T-helper 17 cell (primary cell): ENCODE measurements at regions not wholly inside any gene's neighbourhood (a gene's known extent, or its start where the extent isn't known, plus 50 kb on each side); places are given as distances from the start of the nearest gene placed in this dataset.
A peak's percentile ranks its signal among the peaks of the same experiment; 100 is the strongest.
"Not testable (repeated sequence)": the region's sequence is repeated elsewhere in the genome, so short reads cannot be mapped to it uniquely, and the experiment has no call there.

ENCODE experiments used
- ATAC-seq: fragments of 150-1000 bp; cut with Tn5 transposase; 2 replicates; pipeline ENCODE4 v1.10.0; 2021; ENCODE audit warnings: mild to moderate bottlenecking, moderate library complexity
- DNase-seq, 3 donors: peaks; one replicate each; pipeline versions ENCODE4 v3.0.0 to v3.0.0-alpha.2; 2020 to 2021
- H3K9me3 ChIP-seq: one replicate; pipeline ENCODE4 v1.7.0; 2013; ENCODE audit warnings: low read length, mild to moderate bottlenecking; ENCODE audit not compliant: control insufficient read depth, poor library complexity, severe bottlenecking
- H3K27ac Mint-ChIP-seq: one replicate; pipeline ENCODE4 v1.8.0; 2022; ENCODE audit warnings: mild to moderate bottlenecking, moderate library complexity, mixed read lengths
- H3K27me3 Mint-ChIP-seq: one replicate; pipeline ENCODE4 v1.8.0; 2022; ENCODE audit warnings: mixed read lengths
- H3K36me3 Mint-ChIP-seq: one replicate; pipeline ENCODE4 v1.8.0; 2022; ENCODE audit warnings: low read depth, mixed read lengths
- H3K4me1 Mint-ChIP-seq: one replicate; pipeline ENCODE4 v1.8.0; 2022; ENCODE audit warnings: mild to moderate bottlenecking, mixed read lengths
- H3K4me3 Mint-ChIP-seq: one replicate; pipeline ENCODE4 v1.8.0; 2022; ENCODE audit warnings: mild to moderate bottlenecking, moderate library complexity, mixed read lengths

DNA sequence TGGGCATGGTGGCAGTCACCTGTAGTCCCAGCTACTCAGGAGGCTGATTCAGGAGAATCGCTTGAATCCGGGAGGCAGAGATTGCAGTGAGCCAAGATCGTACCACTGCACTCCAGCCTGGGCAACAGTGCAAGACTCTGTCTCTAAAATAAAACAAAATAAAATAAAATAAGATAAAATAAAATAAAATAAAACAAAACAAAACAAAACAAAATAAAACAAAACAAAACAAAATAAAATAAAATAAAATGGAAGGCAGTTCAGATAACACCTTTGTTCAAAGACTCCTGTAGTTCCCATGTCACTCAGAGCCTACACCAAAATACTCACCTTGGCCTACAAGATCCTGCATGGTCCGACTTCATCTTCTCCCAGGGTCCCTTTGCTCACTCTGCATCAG, 61.3 kb downstream of the SYF2 start:
- not testable (repeated sequence) for H3K36me3 Mint-ChIP-seq, H3K27ac Mint-ChIP-seq, ATAC-seq, H3K4me1 Mint-ChIP-seq, DNase-seq, H3K4me3 Mint-ChIP-seq, H3K27me3 Mint-ChIP-seq, H3K9me3 ChIP-seq

DNA sequence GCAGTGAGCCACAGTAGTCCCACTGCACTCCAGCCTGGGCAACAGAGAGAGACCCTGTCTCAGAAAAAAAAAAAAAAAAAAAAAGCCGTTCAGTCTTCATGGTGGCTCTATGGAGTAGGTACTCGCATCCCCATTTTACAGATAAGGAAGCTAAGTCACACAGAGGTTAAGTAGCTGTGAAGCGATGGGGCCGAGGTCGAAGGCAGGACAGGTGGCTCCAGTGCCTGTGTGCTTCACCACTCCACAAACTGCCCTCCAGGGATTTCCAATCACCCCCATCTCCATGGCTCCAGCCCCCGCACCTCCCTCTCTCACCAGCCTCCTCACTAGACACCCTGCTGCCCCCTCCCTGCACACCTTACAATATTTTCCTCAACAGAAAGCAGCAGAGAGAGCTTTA, 61.9 kb downstream of the SYF2 start:
- no peak for DNase-seq

DNA sequence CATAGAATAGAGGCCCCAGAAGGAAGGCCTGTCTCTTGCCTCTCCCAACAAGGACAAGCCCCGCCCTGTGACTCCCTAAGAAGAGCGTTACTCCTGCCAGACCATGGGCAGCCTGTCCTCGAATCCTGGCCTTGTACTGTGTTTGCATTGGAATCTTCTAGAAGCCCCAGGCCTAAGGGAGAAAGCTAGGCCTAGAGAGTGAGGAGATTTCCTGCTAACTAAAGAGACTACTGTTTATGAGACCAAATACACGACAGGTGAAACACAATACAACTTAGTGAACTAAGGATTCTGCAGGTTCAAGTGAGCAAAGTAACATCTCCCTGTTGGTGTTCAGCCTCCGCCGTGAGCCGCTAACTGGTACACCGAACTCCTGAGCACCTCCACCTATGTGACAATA, 62.7 kb downstream of the SYF2 start:
- Mint-ChIP-seq H3K36me3 (no peaks in the 10 kb centered on the region), H3K27ac (no peak overlapping the region), H3K27me3 (no peaks in the 10 kb centered on the region), H3K4me3 (no peak overlapping the region), H3K4me1 (no peaks in the 10 kb centered on the region)
- no peaks in the 10 kb centered on the region for H3K9me3 ChIP-seq
- no peak for DNase-seq
- ATAC-seq, result no peak

More for the DNA sequence above, 61.9 kb downstream of the SYF2 start:
- Mint-ChIP-seq H3K4me1 (no peaks in the 10 kb centered on the region), H3K27me3 (no peaks in the 10 kb centered on the region), H3K27ac (no peak overlapping the region), H3K4me3 (no peak overlapping the region), H3K36me3 (no peaks in the 10 kb centered on the region)
- H3K9me3 ChIP-seq, result no peaks in the 10 kb centered on the region
- ATAC-seq, result no peak

DNA sequence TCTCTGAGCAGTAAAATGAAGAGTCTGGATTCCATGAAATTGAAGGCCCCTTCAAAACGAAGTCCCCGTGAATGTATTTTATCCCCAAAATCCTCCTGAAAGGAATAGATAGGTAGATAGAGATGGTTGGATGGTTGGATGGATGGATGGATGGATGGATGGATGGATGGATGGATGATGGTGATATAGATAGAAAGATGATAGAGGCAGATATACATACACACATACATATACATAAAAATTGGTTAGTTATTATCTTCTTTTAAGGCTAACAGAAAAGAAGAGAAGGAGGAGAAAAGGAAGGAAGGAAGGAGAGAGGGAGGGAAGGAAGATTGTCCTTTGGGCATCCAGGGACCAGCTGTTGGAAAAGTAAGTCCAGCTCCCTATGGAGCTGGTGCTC, 63.1 kb downstream of the SYF2 start:
- no peak for DNase-seq
- Mint-ChIP-seq H3K27me3 (no peaks in the 10 kb centered on the region), H3K4me1 (no peaks in the 10 kb centered on the region), H3K4me3 (no peak overlapping the region), H3K27ac (peak overlapping the region; percentile 37), H3K36me3 (no peaks in the 10 kb centered on the region)
- no peaks in the 10 kb centered on the region for H3K9me3 ChIP-seq
- no peak for ATAC-seq

DNA sequence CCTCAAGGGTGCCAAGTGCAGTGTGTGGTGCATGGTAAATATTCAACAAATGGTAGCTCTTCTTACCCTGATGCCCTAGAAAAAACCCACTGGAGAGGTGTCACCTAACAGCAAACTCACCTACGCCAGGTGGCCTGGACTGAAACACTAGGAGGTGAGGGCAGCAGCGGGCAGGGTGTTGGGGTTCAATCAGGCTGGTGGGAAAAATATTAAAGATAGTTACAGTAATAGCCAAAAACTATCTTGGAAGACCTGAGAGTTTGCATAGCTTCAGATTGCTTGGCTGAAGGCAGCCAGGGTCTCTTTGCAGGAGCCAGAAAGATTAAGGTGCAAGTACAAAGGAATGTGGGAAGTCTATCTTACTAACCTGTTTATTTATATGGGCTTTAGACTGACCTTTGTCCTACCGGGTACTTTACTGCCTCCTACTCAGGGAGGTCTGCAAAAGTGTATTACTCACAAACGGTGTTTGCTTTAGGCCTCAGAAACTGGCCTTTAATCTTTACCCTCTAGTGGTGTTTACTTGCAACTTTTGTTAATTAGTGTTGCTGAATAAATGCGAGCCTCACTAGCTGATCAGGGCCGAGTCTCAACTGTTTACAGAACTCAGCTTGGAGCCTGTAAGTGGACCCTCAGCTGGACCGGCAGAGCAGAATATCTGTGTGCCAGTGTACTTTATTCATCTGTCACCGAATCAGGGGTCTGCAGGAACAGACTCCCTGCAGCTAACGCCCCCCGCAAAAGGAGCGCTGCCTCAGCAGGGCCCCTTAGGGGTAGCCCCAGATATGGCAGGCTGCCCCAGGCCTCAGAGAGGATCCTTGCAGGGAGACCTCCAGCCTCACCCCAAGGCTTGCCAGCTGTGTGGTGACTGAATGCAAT, 63.9 kb downstream of the SYF2 start:
- ATAC-seq, result no peak
- Mint-ChIP-seq H3K4me1 (no peaks in the 10 kb centered on the region), H3K4me3 (no peak overlapping the region), H3K27ac (peak overlapping the region; percentile 37), H3K36me3 (no peaks in the 10 kb centered on the region), H3K27me3 (no peaks in the 10 kb centered on the region)
- no peak for DNase-seq
- H3K9me3 ChIP-seq, result no peaks in the 10 kb centered on the region

DNA sequence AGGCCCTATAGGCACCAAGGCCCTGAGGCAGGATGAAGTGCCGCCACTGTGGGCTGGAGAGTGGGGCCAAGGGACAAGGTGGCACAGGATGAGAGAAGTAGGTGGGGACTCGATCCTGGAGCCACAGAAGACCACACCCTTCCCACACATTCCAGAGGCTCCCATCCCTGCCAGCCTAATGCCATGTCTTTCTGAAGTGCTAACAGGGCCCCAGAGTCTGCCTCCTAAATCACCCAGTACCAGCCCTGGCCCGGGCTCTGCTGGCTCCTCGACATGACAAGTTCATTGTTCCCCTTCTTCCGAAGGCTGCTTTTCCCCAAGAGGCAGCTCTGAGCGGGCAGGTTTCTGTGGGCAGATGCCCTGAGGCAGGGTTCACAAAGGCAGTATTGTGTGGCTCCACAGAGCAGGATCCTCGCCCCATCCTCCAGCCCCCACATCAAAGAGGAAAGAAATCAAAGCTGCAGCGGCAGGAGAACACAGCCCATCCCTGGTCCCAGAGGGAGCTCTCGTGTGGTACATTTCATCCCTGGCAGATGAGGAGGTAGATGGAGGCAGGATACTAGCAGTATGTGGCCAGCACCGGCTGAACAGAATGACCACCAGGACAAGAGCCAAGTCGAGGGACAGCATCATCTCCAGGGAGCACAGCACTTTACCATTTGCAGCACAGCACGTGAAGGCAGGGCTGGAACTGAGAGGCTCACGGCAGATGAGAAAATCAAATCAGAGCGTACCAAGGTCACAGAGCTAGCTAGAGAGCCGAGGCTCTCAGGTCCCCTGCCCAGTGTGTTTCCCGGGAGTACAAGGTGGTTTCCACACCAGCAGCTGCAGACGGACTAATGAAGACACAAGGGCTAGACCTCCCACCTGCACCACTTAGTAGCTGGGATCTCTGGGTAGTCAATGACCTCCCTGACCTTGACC, 64.8 kb downstream of the SYF2 start:
- Mint-ChIP-seq H3K4me3 (no peak overlapping the region), H3K4me1 (no peaks in the 10 kb centered on the region), H3K27me3 (peaks cover 4% of the 10 kb centered on the region), H3K36me3 (no peaks in the 10 kb centered on the region), H3K27ac (no peak overlapping the region)
- H3K9me3 ChIP-seq, result no peaks in the 10 kb centered on the region
- DNase-seq, result no peak
- no peak for ATAC-seq

DNA sequence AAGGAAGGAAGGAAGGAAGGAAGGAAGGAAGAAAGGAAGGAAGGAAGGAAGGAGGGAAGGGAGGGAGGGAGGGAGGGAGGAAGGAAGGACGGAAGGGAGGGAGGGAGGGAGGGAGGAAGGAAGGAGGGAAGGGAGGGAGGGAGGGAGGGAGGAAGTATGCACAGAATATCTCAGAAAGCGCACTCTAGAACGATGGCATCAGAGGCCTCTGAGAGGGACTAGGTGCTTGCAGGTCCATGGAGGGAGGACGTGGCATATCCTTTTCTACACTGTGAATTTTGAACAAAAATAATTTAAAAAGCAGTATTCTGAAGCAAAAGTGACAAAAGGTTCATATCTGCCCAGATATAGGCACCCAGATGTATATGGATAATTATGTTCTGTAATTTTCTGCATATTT, 65.5 kb downstream of the SYF2 start:
- Mint-ChIP-seq H3K4me3 (no peak overlapping the region), H3K4me1 (no peaks in the 10 kb centered on the region), H3K36me3 (no peaks in the 10 kb centered on the region), H3K27me3 (peaks cover 9% of the 10 kb centered on the region), H3K27ac (no peak overlapping the region)
- H3K9me3 ChIP-seq, result no peaks in the 10 kb centered on the region
- DNase-seq (no peak), ATAC-seq (no peak)

DNA sequence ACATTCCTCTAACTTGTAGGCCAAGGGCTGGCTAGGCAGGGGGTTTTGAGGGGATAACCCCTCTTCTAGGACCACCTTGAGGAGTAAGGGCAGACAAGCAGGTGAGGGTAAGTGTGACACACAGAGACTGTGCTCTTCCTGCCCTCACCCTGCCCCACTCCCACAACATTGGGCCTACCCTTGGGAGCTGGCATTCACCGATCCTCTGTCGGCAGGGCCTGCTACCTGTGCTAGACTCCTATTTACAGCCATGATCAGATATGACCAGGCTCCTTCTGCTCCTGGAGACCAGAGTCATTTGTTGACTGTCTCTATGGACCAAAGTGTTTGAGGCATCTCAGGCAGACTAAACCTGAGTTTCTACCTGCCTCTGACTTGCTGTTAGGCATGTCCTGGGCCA, 68.3 kb downstream of the SYF2 start:
- no peaks in the 10 kb centered on the region for H3K9me3 ChIP-seq
- H3K36me3 Mint-ChIP-seq, result no peaks in the 10 kb centered on the region
- no peaks in the 10 kb centered on the region for H3K4me1 Mint-ChIP-seq
- ATAC-seq (no peak), DNase-seq (no peak)
- no peak overlapping the region for H3K4me3 Mint-ChIP-seq
- no peak overlapping the region for H3K27ac Mint-ChIP-seq
- peaks cover 32% of the 10 kb centered on the region for H3K27me3 Mint-ChIP-seq

DNA sequence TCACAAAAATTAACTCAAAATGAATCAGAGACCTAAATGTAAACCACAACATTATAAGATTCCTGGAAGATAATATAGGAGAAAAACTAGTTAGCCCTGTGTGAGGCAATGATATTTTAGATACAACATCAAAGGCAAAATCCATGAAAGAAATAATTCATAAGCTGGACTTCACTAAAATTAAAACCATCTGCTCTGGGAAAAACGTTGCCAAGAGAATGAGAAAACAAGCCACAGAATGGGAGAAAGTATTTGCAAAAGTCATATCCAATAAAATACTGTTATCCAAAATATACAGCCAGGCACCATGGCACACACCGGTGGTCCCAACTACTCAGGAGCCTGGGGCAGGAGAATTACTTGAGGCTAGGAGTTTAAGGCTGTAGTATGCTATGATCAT, 70.3 kb downstream of the SYF2 start:
- H3K27me3 Mint-ChIP-seq, result peaks cover 39% of the 10 kb centered on the region
- H3K9me3 ChIP-seq, result no peaks in the 10 kb centered on the region
- H3K4me3 Mint-ChIP-seq, result no peak overlapping the region
- no peak overlapping the region for H3K27ac Mint-ChIP-seq
- no peaks in the 10 kb centered on the region for H3K4me1 Mint-ChIP-seq
- no peaks in the 10 kb centered on the region for H3K36me3 Mint-ChIP-seq
- DNase-seq (no peak), ATAC-seq (no peak)

DNA sequence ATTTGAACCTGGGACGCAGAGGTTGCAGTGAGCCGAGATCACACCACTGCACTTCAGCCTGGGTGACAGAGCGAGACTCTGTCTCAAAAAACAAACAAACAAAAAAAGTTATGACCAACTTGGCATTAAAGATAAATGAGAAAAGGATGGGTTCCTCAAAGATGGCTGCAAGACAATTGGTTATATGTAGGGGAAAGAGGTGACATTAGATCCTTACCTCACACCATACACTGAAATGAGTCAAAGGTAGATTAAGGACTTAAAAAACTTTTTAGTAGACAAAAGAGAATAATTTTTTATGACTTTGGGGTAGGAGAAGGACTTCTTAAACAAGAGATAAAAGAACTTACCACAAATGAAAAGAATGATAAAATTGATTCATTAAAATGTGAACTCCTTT, 74.5 kb downstream of the SYF2 start:
- no peak for ATAC-seq
- no peaks in the 10 kb centered on the region for H3K4me1 Mint-ChIP-seq
- H3K4me3 Mint-ChIP-seq, result no peak overlapping the region
- peaks cover 49% of the 10 kb centered on the region for H3K27me3 Mint-ChIP-seq
- no peak for DNase-seq
- no peak overlapping the region for H3K27ac Mint-ChIP-seq
- H3K9me3 ChIP-seq, result no peaks in the 10 kb centered on the region
- H3K36me3 Mint-ChIP-seq, result no peaks in the 10 kb centered on the region

DNA sequence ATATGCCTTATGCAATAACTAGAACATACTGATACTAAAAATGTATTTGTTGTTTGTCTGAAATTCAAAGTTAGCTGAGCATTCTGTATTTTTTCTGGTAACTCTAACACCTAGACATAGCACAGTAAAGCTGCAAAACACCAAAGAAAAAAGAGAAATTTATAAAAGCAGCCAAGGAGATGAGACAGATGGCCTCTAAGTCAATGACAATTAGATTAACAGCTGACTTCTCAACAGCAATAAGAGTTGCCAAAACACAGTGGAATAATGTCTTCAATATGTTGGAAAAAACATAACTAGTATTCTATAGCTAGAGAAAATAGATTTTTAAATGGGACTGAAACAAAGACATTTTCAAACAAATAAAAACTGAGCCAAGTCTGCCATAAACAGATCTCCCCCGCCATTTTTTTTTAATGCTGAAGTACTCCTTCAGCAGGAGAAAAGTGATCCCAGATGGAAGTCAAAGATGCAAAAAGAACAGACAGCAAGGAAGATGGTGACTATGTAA, 81.3 kb downstream of the SYF2 start:
- Mint-ChIP-seq H3K27me3 (peaks cover 58% of the 10 kb centered on the region), H3K4me1 (peaks cover 4% of the 10 kb centered on the region), H3K36me3 (peaks cover 2% of the 10 kb centered on the region), H3K4me3 (no peak overlapping the region), H3K27ac (peak overlapping the region; percentile 49)
- H3K9me3 ChIP-seq, result no peaks in the 10 kb centered on the region
- ATAC-seq, result no peak
- DNase-seq, result no peak

DNA sequence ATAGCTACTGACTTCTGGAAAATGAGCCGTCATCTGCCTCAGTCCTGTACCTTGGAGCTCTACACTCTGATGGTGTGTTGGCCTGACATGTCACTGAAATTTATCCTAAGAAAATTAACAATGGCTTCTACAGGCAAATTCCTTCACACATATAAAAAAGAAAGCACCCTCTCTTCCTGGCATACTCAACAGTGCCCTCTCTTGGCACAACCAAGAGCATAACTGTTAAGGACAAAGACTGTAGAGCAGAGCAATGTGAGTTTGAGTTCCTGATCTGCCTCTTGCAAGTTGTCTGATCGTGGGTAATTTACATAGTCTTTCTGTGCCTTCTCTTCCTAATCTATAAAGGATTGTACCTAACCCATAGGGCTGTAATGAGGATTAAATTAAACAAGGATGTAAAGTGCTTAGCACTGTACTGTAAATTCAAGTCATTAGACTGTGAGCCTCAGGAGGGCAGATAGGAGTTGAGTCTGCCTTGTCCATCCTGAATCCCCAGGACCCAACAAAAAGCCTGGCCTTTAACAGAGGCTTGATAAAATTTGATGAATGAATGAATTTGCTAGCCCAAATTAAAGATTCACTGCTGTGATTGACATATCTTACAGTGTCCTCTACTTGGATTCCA, 83.5 kb downstream of the SYF2 start:
- no peak for DNase-seq
- Mint-ChIP-seq H3K27me3 (peaks cover 67% of the 10 kb centered on the region), H3K4me1 (peaks cover 4% of the 10 kb centered on the region), H3K36me3 (peaks cover 2% of the 10 kb centered on the region), H3K4me3 (no peak overlapping the region), H3K27ac (no peak overlapping the region)
- no peaks in the 10 kb centered on the region for H3K9me3 ChIP-seq
- peak; percentile 73 for ATAC-seq

DNA sequence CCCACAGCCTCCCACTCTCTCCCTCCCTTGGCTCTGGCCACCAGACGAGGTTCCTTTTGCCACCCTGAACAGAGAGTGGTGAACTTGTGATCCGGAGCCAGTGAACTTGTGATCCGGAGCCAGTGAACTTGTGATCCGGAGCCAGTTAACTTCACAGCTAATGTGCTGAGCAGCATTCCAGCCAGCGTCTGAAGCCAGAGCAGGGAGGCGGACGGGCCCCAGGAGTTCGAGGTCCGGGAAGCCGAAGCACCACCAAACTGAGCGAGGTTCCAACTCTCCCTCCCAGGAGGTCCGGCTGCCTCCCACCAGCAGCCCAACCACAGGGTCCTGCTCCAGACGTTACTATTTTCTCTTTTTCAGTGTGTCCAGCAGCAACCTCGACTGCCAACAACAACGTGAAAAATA, 85.8 kb downstream of the SYF2 start:
- peaks cover 49% of the 10 kb centered on the region for H3K27me3 Mint-ChIP-seq
- no peaks in the 10 kb centered on the region for H3K9me3 ChIP-seq
- DNase-seq, result no peak
- no peak overlapping the region for H3K27ac Mint-ChIP-seq
- ATAC-seq, result no peak
- H3K4me3 Mint-ChIP-seq, result no peak overlapping the region
- H3K36me3 Mint-ChIP-seq, result peaks cover 4% of the 10 kb centered on the region
- peaks cover 4% of the 10 kb centered on the region for H3K4me1 Mint-ChIP-seq
